ENCODE measurements at regions not wholly inside any gene's neighbourhood (a gene's known extent, or its start where the extent isn't known, plus 50 kb on each side); places are given as distances from the start of the nearest gene placed in this dataset.
"Not testable (repeated sequence)": the region's sequence is repeated elsewhere in the genome, so short reads cannot be mapped to it uniquely, and the experiment has no call there.

- not testable (repeated sequence) for TF ChIP-seq CTCF, POLR2A (IDR thresholded peaks at IDR 0.05)
These were observed 294.5 kb downstream of the GOLGA6L6 start for GRCh38 chr15:20247137-20247536.
